ENCODE measurements at regions not wholly inside any gene's neighbourhood (a gene's known extent, or its start where the extent isn't known, plus 50 kb on each side); places are given as distances from the start of the nearest gene placed in this dataset.

- no peak for DNase-seq (ENCODE audit: insufficient read length, low spot score)
- no peak for TF ChIP-seq CTCF (IDR thresholded peaks at IDR 0.05; ENCODE audit: insufficient read depth, missing control alignments)
- no peak for FAIRE-seq
Measured at GRCh38 chr5:158621391-158621790, 478.3 kb downstream of the EBF1 start.

- no peak for TF ChIP-seq CTCF (IDR thresholded peaks at IDR 0.05; ENCODE audit: insufficient read depth, missing control alignments)
- DNase-seq (ENCODE audit: insufficient read length, low spot score) = no peak
- FAIRE-seq = no peak
Measured at GRCh38 chr5:158619083-158619788, 480.5 kb downstream of the EBF1 start.

DNA sequence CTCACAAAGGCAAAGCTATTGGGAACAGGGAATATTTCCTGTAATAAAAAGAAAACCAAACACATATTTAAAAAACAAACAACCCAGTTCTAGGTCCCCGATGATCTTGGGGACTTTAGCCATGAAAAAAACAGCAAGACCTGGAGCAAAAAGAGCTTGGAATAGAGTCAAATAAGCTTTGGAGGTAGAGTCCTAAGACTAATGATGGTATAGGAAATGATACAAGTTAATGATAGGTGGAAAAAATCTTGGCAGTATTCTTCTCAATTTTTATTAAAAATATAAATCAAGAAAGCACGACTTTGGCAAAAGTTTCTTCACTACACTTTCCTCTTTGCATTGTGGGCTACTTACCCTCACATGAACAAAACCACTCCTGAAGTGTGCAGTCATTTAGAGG, 481.5 kb downstream of the EBF1 start:
- no peak for TF ChIP-seq CTCF (IDR thresholded peaks at IDR 0.05; ENCODE audit: insufficient read depth, missing control alignments)
- no peak for DNase-seq (ENCODE audit: insufficient read length, low spot score)
- FAIRE-seq = no peak

GRCh38 chr5:158616707-158617106, 483.0 kb downstream of the EBF1 start:
- no peak for TF ChIP-seq CTCF (IDR thresholded peaks at IDR 0.05; ENCODE audit: insufficient read depth, missing control alignments)
- FAIRE-seq = no peak
- DNase-seq (ENCODE audit: insufficient read length, low spot score) = no peak

DNA sequence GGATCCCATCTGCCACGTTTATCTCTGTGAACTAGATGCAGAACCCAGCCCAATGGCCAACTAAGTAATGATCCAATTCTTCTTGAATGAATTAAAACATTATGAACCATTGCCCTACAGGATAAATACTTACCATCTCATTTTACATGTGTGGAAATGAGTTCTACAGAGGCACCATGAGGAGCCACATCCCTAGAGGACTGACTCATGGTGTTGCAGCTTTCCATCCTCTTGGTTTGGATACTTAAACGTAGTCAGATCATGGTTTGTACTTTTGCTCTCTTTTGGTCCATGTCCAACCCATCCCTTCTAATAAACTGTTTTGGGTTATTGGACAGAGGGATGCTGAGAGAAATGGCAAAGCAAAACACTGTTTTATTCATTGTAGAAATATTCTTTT, 484.8 kb downstream of the EBF1 start:
- FAIRE-seq (no peak), DNase-seq (ENCODE audit: insufficient read length, low spot score) (no peak)
- no peak for TF ChIP-seq CTCF (IDR thresholded peaks at IDR 0.05; ENCODE audit: insufficient read depth, missing control alignments)

DNA sequence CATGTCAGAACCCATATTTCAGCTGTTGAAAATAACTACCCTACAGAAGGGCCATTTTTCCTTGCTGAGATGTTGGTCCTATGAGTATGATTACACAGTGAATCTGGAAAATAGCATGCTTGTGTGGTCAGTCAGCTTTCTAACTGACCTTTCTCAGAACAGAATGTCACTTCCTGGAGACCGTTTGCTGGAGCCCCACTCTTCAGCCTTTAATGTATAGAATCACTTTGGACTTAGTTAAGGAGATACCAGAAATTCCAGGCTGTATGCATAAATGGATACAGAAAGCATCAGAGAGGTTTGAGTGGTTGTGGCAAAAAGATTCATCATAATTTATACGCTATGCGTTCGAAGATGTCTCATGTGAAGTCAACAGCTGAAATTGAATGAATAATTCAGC, 488.1 kb downstream of the EBF1 start:
- no peak for FAIRE-seq
- no peak for DNase-seq (ENCODE audit: insufficient read length, low spot score)
- TF ChIP-seq CTCF (IDR thresholded peaks at IDR 0.05; ENCODE audit: insufficient read depth, missing control alignments) = no peak

GRCh38 chr5:158610051-158610415, 489.7 kb downstream of the EBF1 start:
- FAIRE-seq (no peak), DNase-seq (ENCODE audit: insufficient read length, low spot score) (no peak)
- no peak for TF ChIP-seq CTCF (IDR thresholded peaks at IDR 0.05; ENCODE audit: insufficient read depth, missing control alignments)

All from D721Med (cell line).